ENCODE measurements at regions not wholly inside any gene's neighbourhood (a gene's known extent, or its start where the extent isn't known, plus 50 kb on each side); places are given as distances from the start of the nearest gene placed in this dataset.

- no peak for DNase-seq (ENCODE audit: low spot score)
Observed at GRCh38 chr1:214928574-214928973, 154.0 kb upstream of the KCNK2 start.

DNA sequence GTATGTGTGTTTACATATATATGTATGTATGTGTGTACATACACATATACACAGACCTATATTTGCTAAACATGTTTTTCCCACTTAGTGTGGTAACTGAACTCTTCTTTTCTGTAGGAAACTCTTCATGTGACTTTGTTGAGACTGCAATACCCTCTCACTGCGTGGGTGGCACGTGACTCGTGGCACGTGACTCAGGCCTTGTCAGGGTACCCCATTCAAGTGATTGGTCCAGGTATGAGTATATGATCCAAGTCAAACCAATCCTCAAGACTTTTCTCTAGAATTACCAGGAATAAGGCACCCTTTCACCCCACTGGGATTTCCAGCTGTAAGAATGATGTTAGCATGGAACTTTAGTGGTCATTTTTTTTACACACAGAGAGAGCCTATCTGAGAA lies 149.2 kb upstream of the KCNK2 start:
- DNase-seq (ENCODE audit: low spot score) = peak; percentile 22

- no peak for DNase-seq (ENCODE audit: low spot score)
Observed at GRCh38 chr1:214934045-214934444, 148.5 kb upstream of the KCNK2 start.

- no peak for DNase-seq (ENCODE audit: low spot score)
Observed at GRCh38 chr1:214935258-214935657, 147.3 kb upstream of the KCNK2 start.

DNA sequence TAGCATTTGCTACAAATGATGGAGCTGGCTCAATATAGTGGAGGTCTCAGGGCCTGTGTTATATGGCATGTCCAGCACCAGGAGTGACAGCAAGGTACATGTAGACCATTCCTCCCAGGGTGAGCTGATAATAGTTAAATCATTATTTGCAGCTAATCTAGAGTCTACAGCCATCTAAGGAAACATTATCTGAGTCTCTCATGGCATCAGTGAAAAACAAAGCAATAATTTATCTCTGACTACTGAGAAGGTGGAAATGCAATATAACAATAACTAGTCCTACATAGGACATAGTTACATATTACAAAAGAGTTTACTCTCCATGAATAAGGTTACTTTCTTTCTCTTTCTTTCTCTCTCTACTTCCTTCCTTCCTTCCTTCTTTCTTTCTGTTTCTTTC lies 143.4 kb upstream of the KCNK2 start:
- no peak for DNase-seq (ENCODE audit: low spot score)

DNA sequence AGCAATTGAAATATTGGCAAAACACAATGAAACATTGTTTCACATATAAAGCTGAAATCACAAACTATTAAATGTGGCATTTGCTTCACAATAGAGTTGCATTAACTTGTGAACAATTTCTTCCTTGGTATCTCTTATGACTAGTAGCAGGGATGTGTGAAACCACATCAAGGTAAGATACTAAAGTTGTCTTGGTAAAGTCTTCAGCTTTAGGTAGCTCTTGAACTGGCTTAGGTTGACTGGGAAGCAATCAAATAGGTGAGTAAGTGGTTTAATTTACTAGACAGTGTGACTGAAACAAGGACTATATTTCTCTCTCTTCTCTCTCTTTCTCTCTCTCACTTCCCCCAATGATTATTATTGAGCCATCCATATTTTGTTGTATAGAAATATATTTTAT lies 141.5 kb upstream of the KCNK2 start:
- no peak for DNase-seq (ENCODE audit: low spot score)

GRCh38 chr1:214943054-214943453 lies 139.5 kb upstream of the KCNK2 start:
- DNase-seq (ENCODE audit: low spot score) = no peak

- no peak for DNase-seq (ENCODE audit: low spot score)
Observed at GRCh38 chr1:214946615-214947014, 135.9 kb upstream of the KCNK2 start.

- DNase-seq (ENCODE audit: low spot score) = no peak
Observed at GRCh38 chr1:214952648-214953047, 129.9 kb upstream of the KCNK2 start.

- no peak for DNase-seq (ENCODE audit: low spot score)
Observed at GRCh38 chr1:214953901-214954616, 128.5 kb upstream of the KCNK2 start.

DNA sequence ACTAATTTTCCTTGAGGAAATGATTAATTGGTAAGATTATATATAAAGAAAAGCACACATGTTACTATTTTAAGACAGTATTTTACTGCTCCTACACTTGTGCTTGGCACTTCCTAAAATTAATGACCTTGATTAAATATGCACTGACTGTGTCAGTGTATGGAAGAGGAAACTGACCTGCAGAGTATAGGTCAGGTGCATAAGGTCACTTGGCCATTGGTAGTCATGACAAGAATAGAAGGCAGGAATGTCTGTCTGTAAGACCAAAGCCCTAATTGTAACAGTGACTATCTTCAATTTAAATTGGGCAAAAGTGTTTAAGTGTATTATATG lies 128.0 kb upstream of the KCNK2 start:
- DNase-seq (ENCODE audit: low spot score) = no peak

GRCh38 chr1:214957330-214958137 lies 125.0 kb upstream of the KCNK2 start:
- DNase-seq (ENCODE audit: low spot score) = peak; percentile 35

DNA sequence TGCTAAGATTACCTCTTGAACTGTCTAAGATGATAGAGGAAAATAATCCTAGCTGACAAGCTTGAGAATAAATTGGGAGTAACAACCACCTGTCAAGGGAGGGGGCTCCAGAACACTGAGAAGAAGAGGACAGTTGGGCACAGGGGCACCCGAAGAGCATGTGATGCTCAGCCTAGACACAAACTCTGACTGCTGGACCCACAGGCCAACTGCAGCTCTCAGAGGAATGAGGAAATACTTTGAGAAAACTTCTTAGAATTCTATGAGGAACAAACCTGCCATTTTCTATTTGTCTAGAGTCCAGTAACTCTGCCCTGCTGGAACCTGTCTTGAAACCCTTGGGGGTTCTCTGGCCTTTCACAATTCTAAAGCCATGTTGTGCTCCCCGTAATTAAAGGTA lies 124.1 kb upstream of the KCNK2 start:
- no peak for DNase-seq (ENCODE audit: low spot score)

- no peak for DNase-seq (ENCODE audit: low spot score)
Observed at GRCh38 chr1:214966346-214966745, 116.2 kb upstream of the KCNK2 start.

DNA sequence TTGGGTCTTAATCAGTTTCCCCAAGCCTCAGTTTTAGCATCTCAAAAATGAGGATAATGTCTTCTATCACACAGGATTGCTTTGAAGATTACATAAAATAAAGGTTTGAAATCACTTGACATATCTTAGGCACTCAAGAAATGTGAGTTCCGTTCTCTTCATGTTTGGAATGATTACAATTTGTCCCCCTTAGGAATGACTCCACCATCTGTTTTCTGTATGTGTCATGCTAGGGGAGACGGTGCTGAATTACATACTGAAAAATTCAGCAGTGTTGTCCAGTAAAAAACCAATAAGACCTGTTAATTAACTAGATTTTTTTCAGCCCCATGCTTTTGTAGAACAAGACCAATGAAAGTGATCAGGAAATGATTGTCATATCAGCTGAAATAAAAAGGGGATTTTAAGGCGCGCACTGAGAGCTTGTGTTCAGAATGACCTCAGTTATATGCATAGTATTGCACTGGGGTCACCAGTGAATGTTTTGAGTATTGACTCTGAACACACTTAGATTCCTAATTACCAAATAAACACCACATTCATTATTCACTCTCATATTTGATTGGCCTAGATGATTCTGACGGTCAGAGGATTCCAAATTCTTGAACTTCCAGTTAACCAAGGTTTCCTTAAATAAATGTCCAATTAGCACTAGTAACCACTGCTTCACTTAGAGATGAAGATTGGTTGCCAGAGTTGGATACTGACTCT lies 114.5 kb upstream of the KCNK2 start:
- DNase-seq (ENCODE audit: low spot score) = no peak

DNA sequence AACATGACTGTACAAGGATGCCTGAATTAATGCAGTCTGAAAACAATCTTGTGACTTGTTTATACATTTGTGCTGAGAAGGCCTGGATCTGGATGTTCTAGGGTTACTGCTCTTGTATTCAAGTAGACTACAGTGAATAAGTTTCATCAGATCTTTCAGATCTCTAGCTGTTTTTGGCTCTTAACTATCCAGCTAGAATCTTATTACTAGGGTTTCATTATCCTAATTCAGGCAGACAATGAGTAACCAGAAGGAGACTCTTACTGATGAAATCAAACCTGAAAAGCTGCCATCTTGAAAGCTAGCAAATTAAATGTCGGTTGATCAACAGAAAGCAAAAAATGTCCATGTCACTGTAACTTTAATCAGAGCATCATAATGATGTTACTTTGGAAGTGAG lies 112.5 kb upstream of the KCNK2 start:
- DNase-seq (ENCODE audit: low spot score) = no peak

GRCh38 chr1:214971071-214971470 lies 111.5 kb upstream of the KCNK2 start:
- DNase-seq (ENCODE audit: low spot score) = no peak

DNA sequence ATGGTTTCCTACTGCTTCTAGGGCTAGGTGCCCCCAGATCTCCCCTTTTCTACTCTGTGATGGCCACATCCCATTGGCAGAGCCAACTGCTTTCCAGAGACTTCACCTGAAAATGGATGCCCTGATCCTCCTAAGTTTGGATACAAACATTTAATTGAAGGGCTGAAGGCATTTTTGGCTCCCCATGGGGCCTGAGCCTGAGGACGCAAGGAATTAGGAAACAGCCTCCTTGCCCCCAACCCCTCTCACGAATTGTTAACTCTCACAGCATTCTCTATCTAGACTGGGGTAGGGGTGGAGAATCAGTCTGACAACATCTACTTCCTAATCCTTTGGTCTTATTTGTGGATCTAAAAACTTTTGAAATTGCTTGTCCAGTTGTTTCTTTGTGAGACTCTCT lies 108.5 kb upstream of the KCNK2 start:
- DNase-seq (ENCODE audit: low spot score) = no peak

- DNase-seq (ENCODE audit: low spot score) = no peak
Observed at GRCh38 chr1:214976665-214977064, 105.9 kb upstream of the KCNK2 start.

DNA sequence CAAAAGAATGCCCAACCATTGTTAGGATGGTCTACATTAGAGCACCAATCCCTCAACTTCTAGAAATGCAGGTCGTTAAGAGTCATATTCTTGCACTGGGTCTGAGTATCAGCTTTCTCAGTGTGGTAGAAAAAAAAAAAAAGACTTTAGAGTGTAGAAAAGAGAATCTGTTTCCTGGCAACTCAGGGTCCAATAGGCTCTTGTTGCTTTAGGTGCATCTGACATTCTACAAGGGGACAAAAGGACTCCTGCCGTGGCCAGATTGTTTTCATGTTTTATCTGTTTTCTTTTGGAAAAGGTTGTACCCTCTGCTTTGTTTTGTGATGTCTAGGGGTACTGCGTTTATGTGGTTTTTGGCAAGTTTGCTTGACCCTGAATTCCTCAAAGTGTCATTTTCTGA lies 105.4 kb upstream of the KCNK2 start:
- DNase-seq (ENCODE audit: low spot score) = no peak

DNA sequence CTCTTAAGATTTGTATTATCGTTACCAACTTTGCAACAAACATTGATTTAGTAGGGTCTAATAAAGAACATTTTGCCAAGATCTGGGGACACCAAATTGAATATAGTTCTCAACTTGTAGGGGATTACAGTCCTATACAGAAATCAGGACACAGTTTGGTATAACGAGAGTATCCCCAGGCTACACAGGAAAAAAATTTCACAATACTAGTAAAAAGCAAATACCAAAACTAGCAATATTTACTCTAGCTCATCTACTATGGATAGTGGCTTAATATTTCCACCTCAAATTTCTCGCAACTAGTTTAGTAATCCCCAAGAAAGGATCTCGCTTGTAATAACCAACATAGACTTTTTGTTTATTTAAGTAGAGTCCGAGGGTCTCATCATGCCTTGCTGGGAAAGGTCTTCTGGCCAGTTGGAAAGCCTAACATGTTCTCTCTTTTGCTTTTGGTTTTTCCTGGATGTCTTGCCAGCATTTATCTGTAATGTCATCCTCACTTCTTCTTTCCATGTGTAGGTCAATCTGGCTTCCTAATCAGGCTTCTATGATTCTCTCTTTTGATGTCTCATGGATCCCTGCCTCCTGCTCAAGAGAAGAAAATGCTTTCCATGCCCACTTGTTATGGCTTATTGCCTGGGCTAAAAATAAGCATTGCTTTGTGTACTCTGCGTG lies 104.7 kb upstream of the KCNK2 start:
- DNase-seq (ENCODE audit: low spot score) = no peak

- no peak for DNase-seq (ENCODE audit: low spot score)
Observed at GRCh38 chr1:214979191-214979590, 103.3 kb upstream of the KCNK2 start.

GRCh38 chr1:214980921-214981320 lies 101.6 kb upstream of the KCNK2 start:
- no peak for DNase-seq (ENCODE audit: low spot score)

All from RKO (cell line).